SK-N-SH (cell line): ENCODE measurements at regions not wholly inside any gene's neighbourhood (a gene's known extent, or its start where the extent isn't known, plus 50 kb on each side); places are given as distances from the start of the nearest gene placed in this dataset.

Source experiments
- EP300 ChIP-seq, 2 experiments: IDR thresholded peaks; 2 replicates each; pipeline versions ENCODE4 v1.4.0 to v1.6.1; 2012; ENCODE audit warnings: borderline replicate concordance in 1 of 2, low read depth in 1 of 2, low read length in 1 of 2
- POLR2AphosphoS5 ChIP-seq: IDR thresholded peaks from 2 replicates; pipeline ENCODE4 v1.6.1; 2012; ENCODE audit warnings: low read depth, low read length
- RAD21 ChIP-seq: IDR thresholded peaks from 2 replicates; pipeline ENCODE4 v1.6.1; 2012; ENCODE audit warnings: mild to moderate bottlenecking, low read length
- RXRA ChIP-seq: IDR thresholded peaks from 2 replicates; pipeline ENCODE4 v1.4.0; 2012; ENCODE audit warnings: low read depth, mild to moderate bottlenecking, borderline replicate concordance
- SIN3A ChIP-seq: IDR thresholded peaks from 2 replicates; pipeline ENCODE4 v1.6.1; 2012; ENCODE audit warnings: low read depth, mild to moderate bottlenecking, low read length, moderate library complexity, borderline replicate concordance
- SMC3 ChIP-seq: IDR thresholded peaks from 2 replicates; pipeline ENCODE4 v1.6.1; 2012; ENCODE audit warnings: low read depth, low read length, improper control_type of control experiment
- TF ChIP-seq, protein P1 (sequence below): fragments of 200-600 bp; sonication (generic); IDR thresholded peaks from 2 replicates; pipeline ENCODE4 v1.6.1; 2017; ENCODE audit warnings: antibody characterized with exemption, mild to moderate bottlenecking, moderate library complexity

GRCh38 chr17:65400701-65401100 is 160.7 kb downstream of the AXIN2 start:
- TF ChIP-seq, protein P1, sequence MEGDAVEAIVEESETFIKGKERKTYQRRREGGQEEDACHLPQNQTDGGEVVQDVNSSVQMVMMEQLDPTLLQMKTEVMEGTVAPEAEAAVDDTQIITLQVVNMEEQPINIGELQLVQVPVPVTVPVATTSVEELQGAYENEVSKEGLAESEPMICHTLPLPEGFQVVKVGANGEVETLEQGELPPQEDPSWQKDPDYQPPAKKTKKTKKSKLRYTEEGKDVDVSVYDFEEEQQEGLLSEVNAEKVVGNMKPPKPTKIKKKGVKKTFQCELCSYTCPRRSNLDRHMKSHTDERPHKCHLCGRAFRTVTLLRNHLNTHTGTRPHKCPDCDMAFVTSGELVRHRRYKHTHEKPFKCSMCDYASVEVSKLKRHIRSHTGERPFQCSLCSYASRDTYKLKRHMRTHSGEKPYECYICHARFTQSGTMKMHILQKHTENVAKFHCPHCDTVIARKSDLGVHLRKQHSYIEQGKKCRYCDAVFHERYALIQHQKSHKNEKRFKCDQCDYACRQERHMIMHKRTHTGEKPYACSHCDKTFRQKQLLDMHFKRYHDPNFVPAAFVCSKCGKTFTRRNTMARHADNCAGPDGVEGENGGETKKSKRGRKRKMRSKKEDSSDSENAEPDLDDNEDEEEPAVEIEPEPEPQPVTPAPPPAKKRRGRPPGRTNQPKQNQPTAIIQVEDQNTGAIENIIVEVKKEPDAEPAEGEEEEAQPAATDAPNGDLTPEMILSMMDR = no peak
- TF ChIP-seq RAD21 = no peak
- no peak for TF ChIP-seq POLR2AphosphoS5
- no peak for TF ChIP-seq EP300 (IDR thresholded peaks at IDR 0.05; ENCODE audit: borderline replicate concordance in 1 of 2, low read depth in 1 of 2, low read length in 1 of 2)
- no peak for TF ChIP-seq RXRA
- TF ChIP-seq SIN3A = no peak
- TF ChIP-seq SMC3 = no peak
